Jurkat, Clone E6-1 (cell line): ENCODE measurements at regions not wholly inside any gene's neighbourhood (a gene's known extent, or its start where the extent isn't known, plus 50 kb on each side); places are given as distances from the start of the nearest gene placed in this dataset.
"Not testable (repeated sequence)": the region's sequence is repeated elsewhere in the genome, so short reads cannot be mapped to it uniquely, and the experiment has no call there.

ENCODE experiments used
- DNase-seq: peaks from one replicate; pipeline ENCODE4 v3.0.0-alpha.2; 2011; ENCODE audit warnings: low read depth, low spot score
- H3K4me3 ChIP-seq: 2 replicates; pipeline ENCODE4 v1.5.1; 2011; ENCODE audit warnings: mild to moderate bottlenecking, low read length, control low read depth, moderate library complexity

DNA sequence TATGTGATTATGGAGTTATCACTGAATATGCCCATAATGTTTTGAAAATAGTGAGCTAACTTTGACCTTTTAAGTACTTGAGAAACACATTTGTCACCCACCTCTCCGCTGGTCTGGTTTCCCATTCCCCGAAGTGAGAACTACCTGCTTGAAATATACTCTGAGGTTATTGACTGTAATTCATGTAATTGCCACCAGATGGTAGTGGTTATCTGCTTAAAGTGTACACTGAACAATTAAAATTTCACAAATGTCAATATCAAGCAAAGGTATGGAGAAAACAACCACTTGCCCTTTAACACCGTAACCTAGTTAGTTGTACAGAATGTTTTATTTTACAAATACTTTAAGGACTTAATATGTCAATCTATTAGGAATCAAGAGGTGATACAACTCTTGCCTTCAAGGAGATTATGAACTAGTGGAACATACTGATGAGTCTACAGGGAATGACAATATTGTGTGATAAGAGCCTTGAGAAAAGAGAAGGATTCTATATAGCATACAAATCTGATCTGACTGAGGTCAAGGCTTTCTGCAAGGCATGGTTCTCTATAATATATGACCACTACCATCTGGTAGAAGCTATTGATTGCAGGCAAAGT is 316.8 kb upstream of the KCNH7 start:
- peak; percentile 25 for DNase-seq
- no peak overlapping the region for H3K4me3 ChIP-seq

DNA sequence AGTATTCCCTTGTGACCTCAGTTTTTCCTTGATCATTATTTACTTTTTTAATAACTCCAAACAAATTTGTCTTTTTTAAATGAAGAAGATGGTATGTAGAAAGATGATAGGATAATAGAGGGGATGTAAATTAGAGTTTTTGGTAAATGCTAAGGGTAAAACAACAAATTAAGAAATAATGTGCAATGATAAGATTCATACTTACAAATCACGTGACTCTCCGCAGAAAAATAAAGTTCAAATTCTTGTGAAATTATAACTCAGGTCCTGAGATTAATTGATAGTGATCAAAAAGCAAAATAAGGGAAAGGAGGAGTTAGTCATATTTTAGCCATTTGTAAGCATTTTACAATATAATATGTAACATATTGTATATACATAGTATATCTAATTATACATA is 304.1 kb upstream of the KCNH7 start:
- no peak for DNase-seq
- H3K4me3 ChIP-seq: no peak overlapping the region

DNA sequence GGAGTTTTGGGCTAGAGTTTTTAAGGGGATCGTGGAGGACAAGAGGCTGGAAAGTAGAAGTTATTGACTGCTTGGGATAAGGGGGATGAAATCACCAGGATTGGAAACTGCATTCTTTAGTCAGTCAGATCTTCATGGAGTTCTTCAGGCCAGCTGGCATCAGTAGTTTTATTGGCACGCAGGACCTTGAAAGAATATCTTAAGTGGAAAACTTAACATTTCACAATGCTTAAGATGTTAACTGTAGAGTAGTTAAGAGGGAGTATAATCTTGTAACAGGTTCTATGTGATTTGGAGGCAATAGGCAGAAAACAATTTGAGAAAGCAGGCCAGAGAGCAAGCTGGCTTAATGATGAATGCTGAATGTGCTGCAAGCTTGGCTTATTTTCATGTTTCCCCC is 300.4 kb upstream of the KCNH7 start:
- no peak for DNase-seq
- H3K4me3 ChIP-seq: no peak overlapping the region

DNA sequence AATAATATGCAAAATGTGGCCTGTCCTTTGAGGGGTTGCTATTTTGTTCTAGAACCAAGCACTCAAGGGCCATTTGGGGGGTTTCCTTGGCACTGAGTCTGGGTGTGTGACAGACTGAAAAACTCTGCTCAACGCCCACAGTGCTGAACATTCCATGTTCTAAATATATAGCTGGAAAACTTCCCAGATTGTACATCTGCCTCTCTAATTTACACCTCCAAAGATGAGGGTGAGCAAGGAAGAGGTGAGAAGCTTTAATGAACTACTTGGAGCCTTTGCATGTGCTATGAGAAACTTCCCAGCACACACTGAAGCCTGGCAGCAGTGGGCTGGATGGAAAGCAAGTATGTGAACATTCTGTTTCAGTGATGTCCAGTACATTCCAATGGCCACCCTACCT is 296.7 kb upstream of the KCNH7 start:
- DNase-seq: no peak
- H3K4me3 ChIP-seq: no peak overlapping the region

DNA sequence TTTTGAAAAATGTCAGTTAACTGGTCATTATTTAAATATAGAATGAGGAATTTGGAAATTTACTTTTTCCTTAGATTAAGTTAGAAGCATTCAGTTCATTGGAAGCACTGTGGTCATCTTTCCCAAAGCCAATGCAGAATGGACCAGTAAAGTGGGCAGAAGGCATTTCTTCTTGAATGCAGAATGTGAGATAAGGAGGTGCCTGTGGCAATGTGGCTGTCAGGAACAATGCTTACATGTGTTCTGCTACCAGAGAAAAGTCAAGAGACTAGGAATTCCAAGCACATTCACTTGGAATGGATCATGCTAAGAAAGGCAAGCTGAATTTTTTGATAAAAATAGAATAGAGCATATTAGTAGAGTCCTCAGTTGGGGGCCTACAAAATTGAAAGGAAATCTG is 295.0 kb upstream of the KCNH7 start:
- no peak for DNase-seq
- no peak overlapping the region for H3K4me3 ChIP-seq

DNA sequence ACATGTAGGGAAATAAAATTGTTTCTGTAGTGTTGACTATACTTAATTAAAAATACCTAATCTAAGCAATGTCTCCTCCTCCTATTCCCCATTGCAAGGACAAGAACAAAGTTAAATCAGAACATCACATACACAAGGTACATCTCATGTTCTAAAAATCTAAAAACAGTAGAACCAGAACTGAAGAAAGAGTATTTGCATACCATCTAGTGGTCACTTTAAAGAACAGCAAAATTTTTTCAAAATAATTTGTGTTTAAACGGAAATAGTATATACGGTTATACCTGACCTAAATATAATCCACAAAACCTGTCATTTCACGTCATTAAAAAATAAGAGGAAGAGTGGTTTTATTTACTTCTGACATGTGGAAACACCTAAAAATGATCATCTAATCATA is 294.3 kb upstream of the KCNH7 start:
- H3K4me3 ChIP-seq: no peak overlapping the region
- peak; percentile 6 for DNase-seq

DNA sequence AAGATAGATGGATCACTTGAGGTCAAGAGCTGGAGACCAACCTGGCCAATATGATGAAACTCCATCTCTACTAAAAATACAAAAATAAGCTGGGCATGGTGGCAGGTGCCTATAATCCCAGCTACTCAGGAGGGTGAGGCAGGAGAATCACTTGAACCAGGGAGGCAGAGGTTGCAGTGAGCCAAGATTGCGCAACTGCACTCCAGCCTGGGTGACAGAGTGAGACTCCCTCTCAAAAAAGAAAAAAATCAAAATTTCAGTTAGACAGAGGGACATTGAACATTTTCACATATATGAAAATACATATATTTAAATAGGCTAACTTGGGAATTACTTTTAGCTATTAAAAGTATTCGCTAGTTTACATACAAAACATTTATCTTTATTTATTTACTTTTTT is 293.6 kb upstream of the KCNH7 start:
- H3K4me3 ChIP-seq, DNase-seq: not testable (repeated sequence)

DNA sequence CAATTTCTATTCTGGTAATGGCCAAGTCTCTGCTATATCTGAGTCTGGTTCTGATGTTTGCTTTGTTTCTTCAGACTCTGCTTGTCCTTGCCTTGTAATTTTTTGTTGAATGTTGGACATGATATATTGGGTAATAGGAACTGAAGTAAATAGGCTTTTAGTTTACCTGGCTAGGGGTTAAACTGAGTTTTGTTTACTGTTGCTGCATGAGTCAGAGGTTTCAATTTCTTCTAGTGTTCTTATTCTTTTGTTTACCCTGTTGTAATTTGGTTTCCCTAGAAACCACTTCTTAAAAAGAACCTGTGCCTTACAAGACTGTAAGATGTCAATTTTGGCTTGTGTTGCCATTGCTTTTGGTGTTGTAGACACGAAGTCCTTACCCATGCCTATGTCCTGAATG is 285.0 kb upstream of the KCNH7 start:
- no peak for DNase-seq
- H3K4me3 ChIP-seq: no peak overlapping the region

DNA sequence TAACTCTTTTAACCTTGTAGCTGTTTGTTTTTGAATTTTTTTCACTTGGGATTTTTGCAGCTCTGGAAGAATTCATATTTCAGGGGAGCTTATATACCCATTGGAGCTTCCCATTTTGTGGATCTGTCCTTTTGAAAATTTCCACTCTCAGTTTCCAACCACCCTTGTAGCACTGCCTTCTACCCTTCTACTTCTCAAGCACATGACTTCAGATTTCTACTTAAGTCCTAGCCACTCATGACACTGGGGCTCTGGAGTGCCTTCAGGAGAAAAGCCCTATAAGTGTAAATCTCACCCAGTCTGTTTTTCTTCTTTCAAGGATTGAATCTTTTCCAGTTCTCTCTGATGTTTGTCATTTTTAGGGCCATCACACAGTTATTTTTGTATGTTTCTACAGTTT is 283.7 kb upstream of the KCNH7 start:
- H3K4me3 ChIP-seq: no peak overlapping the region
- DNase-seq: no peak

DNA sequence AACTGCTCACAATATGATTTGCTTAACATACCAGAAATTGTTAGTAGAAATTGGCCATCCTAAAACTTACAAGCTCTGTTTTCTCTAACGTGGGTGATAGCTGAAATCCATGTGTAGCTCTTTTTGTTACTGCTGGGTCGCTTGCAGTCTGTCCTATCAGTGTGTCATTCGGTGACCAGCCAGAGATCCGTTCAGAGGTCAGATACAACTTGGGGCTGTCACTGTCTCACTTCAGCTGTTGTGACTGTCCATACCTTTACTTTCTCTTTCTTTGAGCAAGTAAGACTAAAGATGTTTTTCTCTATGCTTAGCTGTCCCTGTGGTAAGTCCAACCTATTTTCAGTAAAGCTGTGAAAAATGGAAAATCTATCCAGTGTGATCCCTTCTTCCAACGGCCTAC is 282.9 kb upstream of the KCNH7 start:
- no peak for DNase-seq
- H3K4me3 ChIP-seq: no peak overlapping the region

DNA sequence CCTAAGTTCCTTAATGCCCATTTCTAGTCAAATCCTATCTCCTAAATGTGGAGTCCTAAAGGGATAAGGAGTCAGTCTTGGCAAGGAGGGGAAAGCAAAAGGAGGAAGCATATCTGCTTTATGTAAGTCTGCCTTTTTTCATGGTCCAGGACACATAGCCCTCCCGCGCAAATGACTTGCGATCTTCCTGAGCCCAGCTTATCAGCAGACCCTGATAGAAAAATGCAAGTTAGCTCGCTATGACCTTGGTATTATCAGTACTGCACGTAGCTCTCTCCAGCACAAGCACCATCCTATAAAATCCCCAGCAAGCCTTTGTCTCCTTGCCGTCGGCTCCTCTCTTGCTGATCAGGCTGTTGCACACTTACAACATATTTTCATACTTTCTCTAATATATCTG is 281.4 kb upstream of the KCNH7 start:
- DNase-seq: no peak
- no peak overlapping the region for H3K4me3 ChIP-seq

DNA sequence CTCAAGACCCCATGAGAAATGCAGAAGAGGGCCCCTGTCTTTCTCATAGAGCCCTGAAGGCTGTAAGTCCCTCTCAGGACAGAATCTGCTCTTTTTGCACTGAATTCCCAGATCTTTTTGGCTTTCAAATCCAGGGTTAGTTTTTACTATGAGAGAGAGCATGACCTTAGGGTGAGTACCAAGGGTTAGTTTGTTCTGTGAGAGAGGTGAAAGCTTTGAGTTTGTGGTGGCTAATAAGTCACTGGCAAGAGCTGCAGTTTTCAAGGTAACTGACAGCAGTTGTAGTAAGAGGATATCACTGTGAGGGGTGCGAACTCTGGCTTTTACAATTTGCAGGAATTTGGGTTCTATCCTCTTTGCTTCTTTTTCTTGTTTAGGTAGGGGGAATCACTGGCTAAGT is 248.4 kb upstream of the KCNH7 start:
- no peak overlapping the region for H3K4me3 ChIP-seq
- no peak for DNase-seq

DNA sequence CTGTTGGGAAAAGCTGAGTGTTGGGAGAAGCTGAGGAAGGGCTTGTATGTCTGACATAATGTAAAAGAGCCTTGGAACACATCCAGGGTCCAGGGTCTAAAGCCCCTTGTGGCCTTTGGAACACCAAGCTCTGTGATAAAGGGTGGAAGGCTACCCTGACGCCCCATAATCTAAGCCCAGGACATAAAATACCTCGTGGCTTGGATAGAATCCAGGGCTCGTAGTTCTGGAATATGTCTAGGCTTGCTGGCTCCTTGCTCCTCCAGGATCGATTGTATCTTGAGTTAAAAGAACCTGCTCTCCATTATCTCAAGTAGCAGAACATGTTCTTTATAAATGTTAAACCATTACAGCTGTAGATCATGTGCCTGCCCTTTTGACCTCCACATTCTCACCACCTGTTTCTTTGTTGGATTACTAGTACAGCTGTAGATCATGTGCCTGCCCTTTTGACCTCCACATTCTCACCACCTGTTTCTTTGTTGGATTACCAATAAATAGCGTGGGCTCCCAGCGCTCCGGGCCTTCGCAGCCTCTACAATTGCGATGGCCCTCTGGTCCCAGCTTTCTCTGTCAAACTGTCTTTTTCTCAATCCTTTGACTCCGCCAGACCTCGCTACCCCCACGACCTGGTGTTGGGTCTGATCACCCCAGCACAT is 246.9 kb upstream of the KCNH7 start:
- H3K4me3 ChIP-seq, DNase-seq: not testable (repeated sequence)

DNA sequence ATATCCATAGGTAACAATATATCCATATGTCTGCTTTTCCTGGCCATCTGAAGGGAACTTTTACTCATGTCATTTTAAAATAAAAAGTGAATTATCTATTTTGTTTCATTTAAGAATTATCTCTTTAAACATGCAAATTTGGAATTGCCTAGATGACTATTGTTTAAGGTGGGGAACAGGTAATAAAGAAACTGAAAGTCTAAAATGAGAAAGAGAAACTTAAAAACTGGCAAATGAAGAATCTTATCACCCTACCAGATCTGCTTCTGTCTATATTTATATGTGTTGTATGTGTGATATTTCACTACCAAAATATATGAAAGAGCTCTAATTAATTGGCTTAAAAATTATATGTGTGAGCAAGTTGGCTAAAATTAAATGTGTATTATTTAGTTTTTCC is 243.2 kb upstream of the KCNH7 start:
- no peak for DNase-seq
- H3K4me3 ChIP-seq: no peak overlapping the region

DNA sequence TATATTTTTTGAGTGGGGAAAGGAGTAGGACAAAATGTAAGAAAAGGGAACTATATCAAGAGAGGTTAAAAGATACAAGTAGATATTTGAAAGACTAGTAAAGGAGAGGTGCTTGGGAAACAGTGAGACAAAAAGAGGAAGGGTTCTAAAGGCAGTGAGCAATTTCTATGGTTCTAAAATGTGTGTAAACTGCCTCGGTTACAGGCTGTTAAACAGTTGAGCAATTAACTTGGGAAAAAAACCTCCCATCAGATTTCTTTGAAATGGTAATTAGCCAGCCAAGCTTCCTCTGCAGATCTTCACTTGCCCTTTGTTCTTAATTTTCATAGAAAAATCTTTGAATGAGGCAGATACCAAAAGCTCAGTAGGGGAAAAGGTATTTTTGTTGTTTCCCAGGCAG is 238.7 kb upstream of the KCNH7 start:
- H3K4me3 ChIP-seq: no peak overlapping the region
- peak; percentile 56 for DNase-seq

DNA sequence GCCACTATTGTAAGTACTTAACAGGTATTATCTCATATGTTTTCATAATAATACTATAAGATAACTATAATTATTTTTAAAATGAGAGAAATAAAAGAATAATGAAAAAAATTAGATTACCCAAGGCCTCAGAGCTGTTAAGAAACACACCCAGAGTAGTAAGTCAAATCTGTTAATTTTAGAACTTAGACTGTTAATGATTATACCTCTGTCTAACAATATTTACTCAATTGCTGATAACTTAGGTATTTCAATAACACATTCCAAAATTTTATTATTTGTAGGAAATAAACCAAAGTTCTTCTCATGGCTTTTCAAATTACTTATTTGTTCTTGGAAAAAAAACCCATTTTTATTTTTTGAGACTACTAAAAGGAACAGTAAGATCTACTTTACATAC is 227.5 kb upstream of the KCNH7 start:
- no peak for DNase-seq
- H3K4me3 ChIP-seq: no peak overlapping the region

DNA sequence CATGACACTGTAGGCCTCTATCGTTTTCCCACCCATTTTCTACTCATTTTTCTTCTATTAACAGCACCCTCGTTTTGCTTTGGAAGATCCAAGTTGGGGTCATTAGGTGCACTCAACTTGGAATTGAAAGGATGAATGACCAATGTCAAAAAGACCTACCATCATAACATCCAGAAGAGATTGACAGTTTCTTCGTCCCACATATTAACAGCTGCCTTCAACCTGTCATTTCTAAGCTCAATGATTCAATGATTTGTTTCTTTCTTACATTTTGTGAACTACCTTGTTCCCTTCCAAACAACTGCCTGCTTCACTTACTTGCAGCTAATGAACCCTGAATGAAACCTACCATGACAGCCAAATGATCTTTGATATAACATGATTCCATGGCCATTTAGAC is 224.0 kb upstream of the KCNH7 start:
- no peak for DNase-seq
- H3K4me3 ChIP-seq: no peak overlapping the region

DNA sequence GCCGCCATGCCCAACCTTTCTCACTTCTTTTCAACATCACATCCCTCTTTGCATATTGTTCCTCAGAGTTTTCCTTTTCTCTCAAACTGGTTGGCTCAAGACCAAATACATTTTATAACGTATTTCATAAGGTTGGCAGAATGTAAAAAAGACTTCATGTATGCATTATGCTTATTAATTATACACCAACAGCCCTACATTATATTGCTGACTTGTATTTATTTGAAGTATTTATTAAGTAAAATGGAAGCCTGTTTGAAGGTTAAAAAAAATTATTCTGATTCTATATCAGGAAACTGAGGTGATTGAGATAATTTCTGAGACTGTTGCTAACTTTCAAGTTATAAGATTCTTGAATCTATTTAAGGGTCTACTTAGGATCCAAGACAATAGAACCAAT is 208.0 kb upstream of the KCNH7 start:
- H3K4me3 ChIP-seq: no peak overlapping the region
- DNase-seq: no peak

DNA sequence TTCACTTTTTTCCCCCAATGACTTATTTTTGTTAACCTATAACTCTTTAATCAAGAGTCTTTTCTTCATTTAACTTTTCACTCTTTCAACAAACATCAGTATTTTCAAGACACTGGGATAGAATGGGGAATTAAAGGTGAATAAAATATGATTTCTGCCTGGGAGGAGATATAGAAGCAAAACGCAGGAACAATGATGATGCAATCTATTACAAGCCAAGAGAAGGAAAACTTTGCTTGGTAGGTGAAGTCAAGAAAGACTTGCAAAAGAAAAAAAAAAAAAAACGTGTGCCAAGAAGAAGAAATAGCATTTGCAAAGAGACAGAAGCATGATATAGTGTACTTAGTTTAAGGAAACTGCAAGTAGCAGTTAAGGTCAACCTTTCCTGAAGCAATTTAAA is 207.3 kb upstream of the KCNH7 start:
- no peak for DNase-seq
- H3K4me3 ChIP-seq: no peak overlapping the region

DNA sequence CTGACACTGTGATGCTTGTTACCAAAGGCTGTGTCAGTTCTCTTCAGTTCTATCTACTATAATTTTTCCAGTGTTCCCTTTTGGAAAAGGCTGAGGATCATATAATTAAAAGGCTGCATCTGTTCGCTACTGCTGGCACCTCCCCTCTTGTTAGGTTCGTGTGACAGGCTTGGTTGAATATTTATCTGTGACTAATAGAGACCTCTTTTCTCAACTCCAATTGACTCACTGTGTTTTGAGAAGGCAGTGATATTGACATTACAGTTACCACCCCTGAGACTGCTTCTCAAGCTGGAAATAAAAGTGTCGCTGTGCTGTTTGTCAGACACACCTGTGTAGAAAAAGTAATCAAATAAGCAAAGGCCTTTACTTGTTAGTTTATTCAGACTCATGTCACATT is 205.5 kb upstream of the KCNH7 start:
- DNase-seq: no peak
- H3K4me3 ChIP-seq: no peak overlapping the region

DNA sequence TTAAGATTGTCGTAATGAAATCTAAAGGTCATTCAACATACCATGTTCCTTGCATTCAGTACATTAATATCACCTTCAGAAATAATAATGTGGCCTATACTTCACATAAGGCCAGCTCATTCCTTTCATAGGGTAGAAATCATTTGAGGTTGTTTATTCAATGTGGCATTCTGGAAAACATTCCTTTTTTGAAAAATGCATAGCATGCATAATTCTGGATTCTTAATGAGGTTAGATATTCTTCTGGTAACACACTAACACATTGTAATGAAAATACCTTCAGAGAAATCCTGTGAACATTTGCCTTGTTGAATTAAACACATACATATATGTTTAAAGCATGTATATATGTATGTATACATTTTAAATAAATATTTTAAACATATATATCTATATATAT is 204.6 kb upstream of the KCNH7 start:
- no peak for DNase-seq
- H3K4me3 ChIP-seq: no peak overlapping the region
